ENCODE measurements at regions not wholly inside any gene's neighbourhood (a gene's known extent, or its start where the extent isn't known, plus 50 kb on each side); places are given as distances from the start of the nearest gene placed in this dataset.

- no peaks in the 10 kb centered on the region for H4K20me1 ChIP-seq (ENCODE audit: insufficient read depth)
- no peaks in the 10 kb centered on the region for H3K79me2 ChIP-seq (ENCODE audit: insufficient read depth)
- TF ChIP-seq, protein P1, sequence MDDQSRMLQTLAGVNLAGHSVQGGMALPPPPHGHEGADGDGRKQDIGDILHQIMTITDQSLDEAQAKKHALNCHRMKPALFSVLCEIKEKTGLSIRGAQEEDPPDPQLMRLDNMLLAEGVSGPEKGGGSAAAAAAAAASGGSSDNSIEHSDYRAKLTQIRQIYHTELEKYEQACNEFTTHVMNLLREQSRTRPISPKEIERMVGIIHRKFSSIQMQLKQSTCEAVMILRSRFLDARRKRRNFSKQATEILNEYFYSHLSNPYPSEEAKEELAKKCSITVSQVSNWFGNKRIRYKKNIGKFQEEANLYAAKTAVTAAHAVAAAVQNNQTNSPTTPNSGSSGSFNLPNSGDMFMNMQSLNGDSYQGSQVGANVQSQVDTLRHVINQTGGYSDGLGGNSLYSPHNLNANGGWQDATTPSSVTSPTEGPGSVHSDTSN (IDR thresholded peaks at IDR 0.05): no peak
- TF ChIP-seq MXI1 (IDR thresholded peaks at IDR 0.05; ENCODE audit: low read depth, low read length): no peak
- TF ChIP-seq TEAD4 (IDR thresholded peaks at IDR 0.05; ENCODE audit: borderline replicate concordance, insufficient read depth): no peak
- TF ChIP-seq MEF2A (IDR thresholded peaks at IDR 0.05; ENCODE audit: borderline replicate concordance, low read depth): no peak
- no peak for TF ChIP-seq CTCF (IDR thresholded peaks at IDR 0.05)
- no peak for TF ChIP-seq CHD2 (IDR thresholded peaks at IDR 0.05; ENCODE audit: low read length, partially characterized antibody)
- TF ChIP-seq YY1 (IDR thresholded peaks at IDR 0.05; ENCODE audit: low read depth): no peak
- TF ChIP-seq POLR2AphosphoS5 (IDR thresholded peaks at IDR 0.05; ENCODE audit: low read depth, low read length): no peak
- no peak for TF ChIP-seq SMC3 (IDR thresholded peaks at IDR 0.05; ENCODE audit: low read depth, low read length)
- TF ChIP-seq JUND (IDR thresholded peaks at IDR 0.05): no peak
- TF ChIP-seq, protein P2, sequence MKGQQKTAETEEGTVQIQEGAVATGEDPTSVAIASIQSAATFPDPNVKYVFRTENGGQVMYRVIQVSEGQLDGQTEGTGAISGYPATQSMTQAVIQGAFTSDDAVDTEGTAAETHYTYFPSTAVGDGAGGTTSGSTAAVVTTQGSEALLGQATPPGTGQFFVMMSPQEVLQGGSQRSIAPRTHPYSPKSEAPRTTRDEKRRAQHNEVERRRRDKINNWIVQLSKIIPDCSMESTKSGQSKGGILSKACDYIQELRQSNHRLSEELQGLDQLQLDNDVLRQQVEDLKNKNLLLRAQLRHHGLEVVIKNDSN (IDR thresholded peaks at IDR 0.05; ENCODE audit: borderline replicate concordance, low read depth): no peak
- no peak for TF ChIP-seq MAX (IDR thresholded peaks at IDR 0.05; ENCODE audit: low read depth)
- no peak for TF ChIP-seq TCF12 (IDR thresholded peaks at IDR 0.05)
- TF ChIP-seq FOXM1 (IDR thresholded peaks at IDR 0.05; ENCODE audit: low read depth): no peak
- TF ChIP-seq, protein P3, sequence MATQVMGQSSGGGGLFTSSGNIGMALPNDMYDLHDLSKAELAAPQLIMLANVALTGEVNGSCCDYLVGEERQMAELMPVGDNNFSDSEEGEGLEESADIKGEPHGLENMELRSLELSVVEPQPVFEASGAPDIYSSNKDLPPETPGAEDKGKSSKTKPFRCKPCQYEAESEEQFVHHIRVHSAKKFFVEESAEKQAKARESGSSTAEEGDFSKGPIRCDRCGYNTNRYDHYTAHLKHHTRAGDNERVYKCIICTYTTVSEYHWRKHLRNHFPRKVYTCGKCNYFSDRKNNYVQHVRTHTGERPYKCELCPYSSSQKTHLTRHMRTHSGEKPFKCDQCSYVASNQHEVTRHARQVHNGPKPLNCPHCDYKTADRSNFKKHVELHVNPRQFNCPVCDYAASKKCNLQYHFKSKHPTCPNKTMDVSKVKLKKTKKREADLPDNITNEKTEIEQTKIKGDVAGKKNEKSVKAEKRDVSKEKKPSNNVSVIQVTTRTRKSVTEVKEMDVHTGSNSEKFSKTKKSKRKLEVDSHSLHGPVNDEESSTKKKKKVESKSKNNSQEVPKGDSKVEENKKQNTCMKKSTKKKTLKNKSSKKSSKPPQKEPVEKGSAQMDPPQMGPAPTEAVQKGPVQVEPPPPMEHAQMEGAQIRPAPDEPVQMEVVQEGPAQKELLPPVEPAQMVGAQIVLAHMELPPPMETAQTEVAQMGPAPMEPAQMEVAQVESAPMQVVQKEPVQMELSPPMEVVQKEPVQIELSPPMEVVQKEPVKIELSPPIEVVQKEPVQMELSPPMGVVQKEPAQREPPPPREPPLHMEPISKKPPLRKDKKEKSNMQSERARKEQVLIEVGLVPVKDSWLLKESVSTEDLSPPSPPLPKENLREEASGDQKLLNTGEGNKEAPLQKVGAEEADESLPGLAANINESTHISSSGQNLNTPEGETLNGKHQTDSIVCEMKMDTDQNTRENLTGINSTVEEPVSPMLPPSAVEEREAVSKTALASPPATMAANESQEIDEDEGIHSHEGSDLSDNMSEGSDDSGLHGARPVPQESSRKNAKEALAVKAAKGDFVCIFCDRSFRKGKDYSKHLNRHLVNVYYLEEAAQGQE (IDR thresholded peaks at IDR 0.05; ENCODE audit: low read depth, low read length): no peak
- no peak for TF ChIP-seq USF2 (IDR thresholded peaks at IDR 0.05; ENCODE audit: borderline replicate concordance, low read depth, low read length)
- TF ChIP-seq TAF1 (IDR thresholded peaks at IDR 0.05; ENCODE audit: borderline replicate concordance, low read depth, low read length): no peak
- TF ChIP-seq GATA2 (CRISPR knock-in tag; IDR thresholded peaks at IDR 0.05): no peak
- CTCF ChIA-PET: no interaction called here
- H3K9me2 ChIP-seq: no peaks in the 10 kb centered on the region
- H3K4me2 ChIP-seq: no peak overlapping the region
- H3K9me3 ChIP-seq: no peaks in the 10 kb centered on the region
- H3K36me3 ChIP-seq (replicated peaks in 1 of 2; ENCODE audit: control insufficient read depth in 1 of 2, insufficient read depth in 2 of 2, low read length in 1 of 2): no peaks in the 10 kb centered on the region
- DNase-seq: no peak
- 0% methylated on average over 1 of the region's 1 CpG for WGBS (ENCODE audit: low lambda C conversion rate)
- H3K27ac ChIP-seq (ENCODE audit: low read depth in 2 of 2, low read length in 1 of 2): no peak overlapping the region
- H3K4me1 ChIP-seq (ENCODE audit: control insufficient read depth in 1 of 2, insufficient read depth in 2 of 2, low read depth in 1 of 2, low read length in 1 of 2): no peaks in the 10 kb centered on the region
- no peak overlapping the region for H3K9ac ChIP-seq
- H3K27me3 ChIP-seq (ENCODE audit: insufficient read depth): no peaks in the 10 kb centered on the region; the same call in 1 of the 2 replicates
- H3F3A ChIP-seq (replicated peaks; ENCODE audit: insufficient read depth): no peaks in the 10 kb centered on the region
- POLR2A ChIA-PET: no interaction called here
- no peak overlapping the region for H2AFZ ChIP-seq (ENCODE audit: low read depth)
- no peak overlapping the region for H3K4me3 ChIP-seq (ENCODE audit: low read depth in 2 of 2, low read length in 1 of 2)
Measured at GRCh38 chr14:30417999-30418398, 141.0 kb upstream of the G2E3 start.

Measured in SK-N-SH (cell line).